HG03108 (cell line): ENCODE measurements at regions not wholly inside any gene's neighbourhood (a gene's known extent, or its start where the extent isn't known, plus 50 kb on each side); places are given as distances from the start of the nearest gene placed in this dataset.
"Not testable (repeated sequence)": the region's sequence is repeated elsewhere in the genome, so short reads cannot be mapped to it uniquely, and the experiment has no call there.

Source experiments
- ATAC-seq: cut with Tn5 transposase; IDR thresholded peaks from one replicate; pipeline ENCODE4 v1.9.1; 2021; ENCODE audit warnings: moderate library complexity; ENCODE audit not compliant: unreplicated experiment

DNA sequence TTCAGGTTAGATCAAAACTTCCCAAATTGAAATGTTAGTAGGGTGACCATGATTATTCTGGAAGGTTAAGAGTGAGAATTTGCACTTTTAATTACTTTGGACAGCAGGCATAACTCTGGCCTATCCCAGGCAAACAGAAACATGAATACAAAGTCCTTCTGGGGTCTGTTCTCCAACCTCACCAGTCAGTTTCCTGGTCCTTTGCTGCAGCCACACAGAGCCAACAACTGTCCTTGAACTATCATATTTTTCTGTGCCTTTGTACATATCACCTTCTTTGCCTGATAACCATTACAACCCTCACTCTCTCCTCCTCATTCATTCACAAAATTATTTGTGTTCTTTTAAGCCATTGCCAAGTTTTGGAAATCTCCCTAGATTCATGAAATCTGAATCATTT lies 126.0 kb upstream of the GBE1 start:
- ATAC-seq, result no peak

DNA sequence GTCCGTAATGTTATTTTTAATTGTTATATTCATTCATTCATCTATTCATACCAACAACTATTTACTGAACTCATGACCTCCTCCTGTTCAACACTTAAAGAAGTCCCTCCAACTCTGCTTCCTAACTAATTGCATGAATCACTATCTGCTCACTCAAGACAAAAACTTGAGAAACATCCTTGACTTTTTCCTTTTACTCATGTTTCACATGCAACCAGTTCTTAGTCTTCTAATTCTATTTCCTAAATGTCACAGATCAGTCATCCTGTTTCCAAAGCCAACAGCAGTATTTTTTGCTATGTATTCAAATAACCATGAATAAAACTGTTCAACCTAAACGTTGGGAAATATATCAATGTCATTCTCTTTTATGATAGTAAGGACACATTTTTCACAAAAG lies 124.6 kb upstream of the GBE1 start:
- no peak for ATAC-seq

- ATAC-seq, result no peak
Observed at GRCh38 chr3:81884791-81885190, 123.3 kb upstream of the GBE1 start.

DNA sequence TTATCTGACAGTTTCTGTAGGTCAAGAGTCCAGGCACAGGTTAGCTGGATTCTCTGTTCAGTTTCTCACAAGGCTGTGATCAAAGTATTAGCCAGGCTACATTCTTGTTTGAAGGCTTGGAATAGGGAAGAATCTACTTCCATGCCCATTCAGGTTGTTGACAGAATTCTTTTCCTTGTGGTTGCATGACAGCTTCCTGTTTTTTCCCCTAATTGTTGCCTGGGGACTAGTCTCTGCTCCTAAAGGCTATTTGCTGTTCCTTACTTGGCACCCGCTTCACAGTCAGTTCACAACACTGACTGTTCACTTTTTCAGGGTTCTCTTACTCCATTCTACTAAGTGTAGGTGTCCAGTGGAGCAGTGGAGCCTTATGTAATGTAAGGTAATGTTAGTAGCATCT lies 115.4 kb upstream of the GBE1 start:
- no peak for ATAC-seq

DNA sequence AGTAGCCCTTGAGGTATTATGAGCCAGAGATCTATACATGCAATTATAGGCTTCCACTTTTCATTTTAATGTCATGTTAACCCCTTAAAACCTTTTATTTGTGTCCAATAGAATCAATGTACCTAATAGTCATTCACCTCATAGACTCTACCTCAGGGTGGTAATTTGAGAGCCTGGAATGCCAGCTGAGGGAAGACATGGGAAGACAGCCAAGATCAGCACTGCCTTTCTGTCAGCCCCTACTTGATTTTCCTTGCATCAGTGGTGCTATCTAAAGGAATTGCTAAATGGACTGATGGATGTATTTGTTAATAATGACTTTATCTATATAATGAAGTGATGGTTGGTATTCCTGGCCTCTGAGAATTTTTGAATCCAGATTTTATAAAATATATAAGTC lies 113.3 kb upstream of the GBE1 start:
- no peak for ATAC-seq

GRCh38 chr3:81872566-81872965 lies 111.1 kb upstream of the GBE1 start:
- ATAC-seq, result no peak

DNA sequence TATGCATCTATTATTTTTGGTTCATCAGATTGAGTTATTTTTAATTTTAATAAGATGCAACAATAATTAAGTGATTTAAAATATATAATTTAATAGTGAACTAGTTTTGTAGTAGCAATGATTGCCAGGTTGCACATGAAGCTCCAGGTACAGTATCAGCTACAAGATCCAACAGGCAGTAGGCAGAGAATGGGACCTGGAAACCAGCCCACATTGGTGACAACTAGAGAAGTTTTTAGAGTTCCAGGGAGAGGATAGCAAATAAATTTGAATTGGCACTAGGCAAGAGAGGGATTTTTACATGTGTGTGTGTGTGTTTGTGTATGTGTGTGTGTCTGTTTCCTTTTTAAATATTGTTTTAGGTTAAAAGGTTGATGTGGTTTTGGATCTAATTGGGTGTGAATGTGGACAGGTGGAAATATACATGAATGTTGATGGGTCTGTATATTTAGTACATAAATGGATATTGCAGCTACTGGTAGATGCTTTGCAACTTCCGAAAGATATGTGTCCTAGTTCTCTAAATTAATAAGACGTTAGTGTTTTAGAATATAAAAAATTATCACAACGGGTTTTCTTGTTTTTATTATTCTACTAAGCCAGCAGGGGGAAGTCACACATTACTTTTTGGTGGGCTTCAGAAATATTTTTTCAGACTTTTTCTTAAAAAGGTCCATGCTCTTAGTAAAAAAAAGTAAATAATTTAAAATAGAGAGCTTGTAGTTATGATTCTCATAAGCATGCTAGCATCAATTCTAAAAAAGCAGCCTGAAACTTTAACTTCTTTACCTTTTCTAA lies 110.1 kb upstream of the GBE1 start:
- no peak for ATAC-seq

GRCh38 chr3:81869382-81869781 lies 107.9 kb upstream of the GBE1 start:
- ATAC-seq, result no peak

DNA sequence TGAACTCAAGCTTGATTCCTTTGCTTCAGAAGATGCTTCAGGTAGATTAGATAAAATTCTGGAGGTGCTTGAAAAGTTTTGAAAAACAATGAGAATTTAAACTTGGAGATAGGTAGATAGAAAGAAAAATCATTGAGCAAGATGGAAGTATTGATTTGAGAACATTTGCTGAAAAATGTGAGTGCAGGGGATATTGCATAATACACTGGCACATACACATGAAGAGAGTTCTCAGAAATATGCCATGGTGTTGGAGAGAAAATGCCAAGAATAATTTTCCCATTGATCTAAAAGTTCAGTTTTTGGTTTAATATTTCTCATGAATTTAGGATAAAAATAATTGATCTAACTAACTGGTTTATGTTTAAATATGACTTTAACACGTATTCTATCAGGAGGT lies 107.2 kb upstream of the GBE1 start:
- ATAC-seq, result no peak

- ATAC-seq, result no peak
Observed at GRCh38 chr3:81867875-81868274, 106.4 kb upstream of the GBE1 start.

DNA sequence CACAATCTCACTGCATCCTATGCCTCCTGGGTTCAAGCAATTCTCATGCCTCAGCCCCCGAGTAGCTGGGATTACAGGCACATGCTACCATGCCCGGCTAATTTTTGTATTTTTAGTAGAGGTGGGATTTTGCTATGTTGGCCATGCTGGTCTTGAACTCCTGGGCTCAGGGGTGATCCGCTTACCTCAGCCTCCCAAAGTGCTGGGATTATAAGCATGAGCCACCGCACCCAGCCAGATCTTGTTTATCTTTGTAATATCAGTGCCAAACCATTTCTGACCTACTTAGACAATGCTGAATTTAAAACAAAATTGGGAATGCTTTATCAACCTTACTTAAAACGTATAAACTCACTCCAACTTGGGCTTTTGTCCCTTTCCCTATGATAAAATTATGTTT lies 103.7 kb upstream of the GBE1 start:
- not testable (repeated sequence) for ATAC-seq

- no peak for ATAC-seq
Observed at GRCh38 chr3:81864272-81864671, 102.8 kb upstream of the GBE1 start.

DNA sequence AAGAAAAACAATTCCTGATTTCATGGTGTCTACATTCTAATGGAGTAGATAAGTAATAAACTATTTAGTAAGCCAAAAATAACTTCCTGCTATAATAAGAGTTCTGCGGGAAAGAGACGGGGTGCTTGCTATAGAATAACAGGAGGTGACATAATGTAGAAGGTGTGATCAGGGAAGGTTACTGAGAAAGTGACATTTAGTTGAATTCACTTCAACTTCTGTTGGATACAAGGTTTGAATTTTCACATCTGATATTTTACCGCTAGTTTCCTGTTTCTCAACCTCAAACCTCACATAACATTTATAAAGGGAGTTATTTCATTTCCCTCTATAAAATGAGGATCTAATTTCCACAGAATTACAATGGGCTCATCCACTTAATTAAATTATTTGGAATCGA lies 102.3 kb upstream of the GBE1 start:
- no peak for ATAC-seq

GRCh38 chr3:81861593-81861992 lies 100.1 kb upstream of the GBE1 start:
- ATAC-seq, result no peak

DNA sequence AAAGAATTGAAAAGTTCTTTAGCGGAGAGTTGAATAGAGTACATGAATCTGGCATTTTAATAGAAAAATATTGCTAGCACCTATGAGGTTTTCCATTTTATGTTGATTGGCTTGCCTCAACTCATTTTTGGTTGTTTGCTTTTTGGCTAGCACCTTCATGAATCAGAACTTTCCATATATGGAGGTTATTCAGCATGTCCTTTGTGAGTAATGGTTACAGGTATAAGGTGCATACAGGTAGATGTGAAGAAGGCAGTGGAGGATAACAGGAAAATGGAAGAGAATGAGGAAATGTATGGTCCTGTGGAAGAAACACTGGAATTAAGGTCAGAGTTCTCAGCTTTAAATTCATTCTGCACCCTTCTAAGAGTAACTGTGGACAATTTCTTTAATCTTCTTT lies 98.1 kb upstream of the GBE1 start:
- no peak for ATAC-seq

GRCh38 chr3:81853431-81853830 lies 92.0 kb upstream of the GBE1 start:
- ATAC-seq, result no peak

DNA sequence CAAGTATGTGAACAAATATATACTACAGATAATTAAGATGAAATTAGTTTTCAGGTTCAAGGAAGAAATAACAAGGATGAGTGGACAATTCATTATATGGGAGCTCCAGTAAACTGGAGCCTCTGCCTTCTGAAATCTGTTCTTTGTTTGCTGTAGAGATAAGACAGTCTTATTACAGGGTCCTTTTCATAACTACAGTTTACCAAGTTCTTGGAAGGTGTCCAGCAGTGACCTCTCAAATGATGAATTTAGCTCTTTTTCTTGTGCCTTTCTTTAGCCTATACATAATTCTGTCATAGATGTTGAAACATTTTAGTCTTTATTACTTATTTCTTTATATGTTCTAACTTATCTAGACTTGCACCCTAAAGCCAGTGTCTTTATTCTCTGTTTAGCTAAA lies 89.7 kb upstream of the GBE1 start:
- ATAC-seq, result no peak

DNA sequence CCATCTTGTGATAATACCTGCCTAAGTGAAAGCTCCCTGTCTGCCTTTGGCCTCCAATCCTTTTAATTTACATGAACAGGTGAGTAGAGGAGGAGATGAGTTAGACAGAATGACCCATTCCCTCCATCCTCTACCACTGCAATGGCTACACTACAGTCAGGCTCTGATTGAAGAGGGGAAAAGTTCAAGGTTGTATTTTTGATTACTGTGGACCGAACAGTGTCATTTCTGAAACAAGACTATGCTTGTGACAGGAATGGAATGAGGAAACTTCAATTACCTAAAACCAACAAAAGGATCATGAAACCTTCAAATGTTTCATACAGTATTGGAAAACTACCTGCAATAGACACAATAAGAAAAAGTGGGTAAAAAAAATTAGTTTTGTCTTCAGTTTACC lies 85.5 kb upstream of the GBE1 start:
- no peak for ATAC-seq

DNA sequence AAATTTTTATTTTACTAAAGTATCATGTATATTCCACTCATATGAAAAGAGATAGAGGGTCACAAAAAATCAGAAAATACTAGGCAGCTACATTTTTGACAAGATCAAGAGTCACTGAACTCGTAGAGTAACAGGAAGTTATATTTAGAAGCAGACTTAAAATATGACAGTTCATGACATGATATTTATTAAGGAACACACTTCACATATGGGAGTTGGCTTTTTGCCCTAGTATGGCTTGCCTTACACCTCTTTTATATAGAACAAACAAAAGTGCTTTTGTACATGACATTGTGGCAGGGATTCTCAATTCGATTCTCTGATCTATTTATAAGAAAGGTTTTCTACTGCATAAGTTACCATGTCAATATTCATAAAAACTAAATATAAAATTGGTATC lies 80.1 kb upstream of the GBE1 start:
- no peak for ATAC-seq

- ATAC-seq, result no peak
Observed at GRCh38 chr3:81839504-81840094, 78.2 kb upstream of the GBE1 start.

GRCh38 chr3:81838457-81838856 lies 77.0 kb upstream of the GBE1 start:
- ATAC-seq, result no peak

GRCh38 chr3:81837071-81837593 lies 75.7 kb upstream of the GBE1 start:
- no peak for ATAC-seq

DNA sequence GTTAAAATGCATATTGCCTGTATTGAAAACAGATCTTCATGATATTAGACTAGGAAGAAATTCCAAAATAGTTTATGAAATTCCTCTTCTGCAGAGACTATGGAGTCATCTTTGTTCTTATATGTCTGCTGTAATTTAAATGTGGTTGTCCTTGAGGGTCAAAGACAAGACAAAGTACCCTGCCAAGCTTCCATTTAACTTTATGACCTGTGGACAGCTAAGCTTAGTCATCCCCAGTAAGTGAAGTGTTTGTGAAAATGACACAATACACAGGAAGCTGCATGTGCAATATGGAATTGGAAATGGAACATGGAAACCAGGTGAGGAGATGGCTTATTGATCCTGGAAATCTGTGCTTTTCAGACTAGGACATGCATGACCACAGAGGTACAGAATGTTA lies 68.5 kb upstream of the GBE1 start:
- ATAC-seq, result no peak
